Activated CD8-positive, alpha-beta T cell treated with anti-CD3 and anti-CD28 coated beads for 36 hours (primary cell): ENCODE measurements at regions not wholly inside any gene's neighbourhood (a gene's known extent, or its start where the extent isn't known, plus 50 kb on each side); places are given as distances from the start of the nearest gene placed in this dataset.

ENCODE experiments used
- ATAC-seq: fragments of 200-7000 bp; cut with Tn5 transposase; one replicate; pipeline ENCODE4 v1.10.0; 2021; ENCODE audit warnings: mild to moderate bottlenecking, moderate library complexity
- CTCF ChIA-PET: fragments of 350-600 bp; sonication (Branson Sonifier 250); formaldehyde crosslinking; loops from one replicate; lab custom pipeline; 2021; ENCODE audit warnings: antibody characterized with exemption; lab: Charles Lee
- POLR2A ChIA-PET: fragments of 350-600 bp; sonication (Branson Sonifier 250); formaldehyde crosslinking; loops from one replicate; lab custom pipeline; 2021; ENCODE audit warnings: antibody characterized with exemption; lab: Charles Lee
- DNase-seq: peaks from one replicate; pipeline ENCODE4 v3.0.0-alpha.2; 2020
- H3K27ac Mint-ChIP-seq: one replicate; pipeline ENCODE4 v1.8.0; 2021; ENCODE audit warnings: mild to moderate bottlenecking, mixed read lengths
- H3K27me3 Mint-ChIP-seq: one replicate; pipeline ENCODE4 v1.8.0; 2021; ENCODE audit warnings: mixed read lengths
- H3K36me3 Mint-ChIP-seq: one replicate; pipeline ENCODE4 v1.8.0; 2021; ENCODE audit warnings: low read depth, mixed read lengths
- H3K4me1 Mint-ChIP-seq: one replicate; pipeline ENCODE4 v1.8.0; 2021; ENCODE audit warnings: low read depth, mixed read lengths
- H3K4me3 Mint-ChIP-seq: one replicate; pipeline ENCODE4 v1.8.0; 2021; ENCODE audit warnings: mild to moderate bottlenecking, moderate library complexity, mixed read lengths
- H3K9me3 Mint-ChIP-seq: one replicate; pipeline ENCODE4 v1.8.0; 2021; ENCODE audit warnings: mixed read lengths
- intact Hi-C: fragments of 100-400 bp; cut with micrococcal nuclease; formaldehyde crosslinking; loops from one replicate; pipeline ENCODE4 v1.10.0; 2022
- TF ChIP-seq, protein P1 (sequence below): fragments of 200-600 bp; IDR thresholded peaks from one replicate; pipeline ENCODE4 v1.8.0; 2022; ENCODE audit warnings: antibody characterized with exemption, mild to moderate bottlenecking

- ChIA-PET CTCF (no interaction called here), POLR2A (no interaction called here)
- TF ChIP-seq, protein P1, sequence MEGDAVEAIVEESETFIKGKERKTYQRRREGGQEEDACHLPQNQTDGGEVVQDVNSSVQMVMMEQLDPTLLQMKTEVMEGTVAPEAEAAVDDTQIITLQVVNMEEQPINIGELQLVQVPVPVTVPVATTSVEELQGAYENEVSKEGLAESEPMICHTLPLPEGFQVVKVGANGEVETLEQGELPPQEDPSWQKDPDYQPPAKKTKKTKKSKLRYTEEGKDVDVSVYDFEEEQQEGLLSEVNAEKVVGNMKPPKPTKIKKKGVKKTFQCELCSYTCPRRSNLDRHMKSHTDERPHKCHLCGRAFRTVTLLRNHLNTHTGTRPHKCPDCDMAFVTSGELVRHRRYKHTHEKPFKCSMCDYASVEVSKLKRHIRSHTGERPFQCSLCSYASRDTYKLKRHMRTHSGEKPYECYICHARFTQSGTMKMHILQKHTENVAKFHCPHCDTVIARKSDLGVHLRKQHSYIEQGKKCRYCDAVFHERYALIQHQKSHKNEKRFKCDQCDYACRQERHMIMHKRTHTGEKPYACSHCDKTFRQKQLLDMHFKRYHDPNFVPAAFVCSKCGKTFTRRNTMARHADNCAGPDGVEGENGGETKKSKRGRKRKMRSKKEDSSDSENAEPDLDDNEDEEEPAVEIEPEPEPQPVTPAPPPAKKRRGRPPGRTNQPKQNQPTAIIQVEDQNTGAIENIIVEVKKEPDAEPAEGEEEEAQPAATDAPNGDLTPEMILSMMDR: no peak
- intact Hi-C loops: no loop called here
- no peaks in the 10 kb centered on the region for H3K36me3 Mint-ChIP-seq
- DNase-seq (no peak), ATAC-seq (no peak)
- H3K27me3 Mint-ChIP-seq: no peaks in the 10 kb centered on the region
- H3K4me1 Mint-ChIP-seq: no peaks in the 10 kb centered on the region
- no peak overlapping the region for H3K27ac Mint-ChIP-seq
- H3K9me3 Mint-ChIP-seq: peaks cover 6% of the 10 kb centered on the region
- H3K4me3 Mint-ChIP-seq: no peak overlapping the region
Observed at GRCh38 chr4:33013282-33013681, 2293.1 kb downstream of the PCDH7 start.

DNA sequence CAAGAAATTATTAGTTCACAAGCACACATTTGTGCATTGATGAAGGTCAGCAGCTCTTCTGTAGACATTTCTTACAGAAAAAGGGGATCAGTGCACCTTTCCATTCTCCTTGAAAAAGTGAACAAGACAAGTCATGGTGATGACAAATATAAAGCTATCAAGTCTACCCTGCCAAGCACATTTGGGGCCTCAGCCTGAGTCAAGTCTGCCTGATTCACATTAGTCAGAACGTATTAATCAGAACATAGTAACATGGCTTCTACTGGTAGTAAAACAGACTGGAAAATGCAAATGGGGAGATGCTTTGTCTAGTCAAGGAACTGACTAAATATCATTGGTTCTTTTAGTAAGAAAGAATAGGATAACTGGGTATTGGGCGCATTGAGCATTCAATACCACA lies 2305.1 kb downstream of the PCDH7 start:
- intact Hi-C loops: no loop called here
- Mint-ChIP-seq H3K36me3 (no peaks in the 10 kb centered on the region), H3K27ac (no peak overlapping the region), H3K4me3 (no peak overlapping the region), H3K9me3 (peaks cover 2% of the 10 kb centered on the region), H3K27me3 (no peaks in the 10 kb centered on the region), H3K4me1 (no peaks in the 10 kb centered on the region)
- CTCF ChIA-PET: no interaction called here
- DNase-seq (no peak), ATAC-seq (no peak)
- TF ChIP-seq, protein P1: no peak
- POLR2A ChIA-PET: no interaction called here

DNA sequence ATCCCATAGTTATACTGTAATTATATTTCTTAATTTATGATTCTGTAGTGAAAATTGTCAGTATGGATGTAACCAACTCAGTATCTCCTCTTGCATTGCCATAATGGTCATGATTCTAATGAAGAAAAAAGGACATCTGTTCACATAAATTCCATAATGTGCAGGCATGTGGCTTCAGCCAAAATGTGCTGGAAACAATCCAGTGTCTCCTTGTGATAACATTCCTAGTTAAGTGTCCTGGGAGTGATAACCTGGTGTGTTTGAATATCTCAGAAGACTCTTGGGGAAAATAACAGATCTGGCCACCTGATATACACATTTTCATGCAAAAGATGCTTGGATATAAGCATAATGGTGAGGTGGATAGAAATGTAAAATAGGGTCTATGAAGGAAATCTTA lies 2309.8 kb downstream of the PCDH7 start:
- CTCF ChIA-PET: no interaction called here
- Mint-ChIP-seq H3K4me3 (no peak overlapping the region), H3K27ac (no peak overlapping the region), H3K4me1 (no peaks in the 10 kb centered on the region), H3K9me3 (peaks cover 2% of the 10 kb centered on the region), H3K36me3 (no peaks in the 10 kb centered on the region), H3K27me3 (no peaks in the 10 kb centered on the region)
- TF ChIP-seq, protein P1: no peak
- POLR2A ChIA-PET: no interaction called here
- ATAC-seq: no peak
- no peak for DNase-seq
- intact Hi-C loops: no loop called here

DNA sequence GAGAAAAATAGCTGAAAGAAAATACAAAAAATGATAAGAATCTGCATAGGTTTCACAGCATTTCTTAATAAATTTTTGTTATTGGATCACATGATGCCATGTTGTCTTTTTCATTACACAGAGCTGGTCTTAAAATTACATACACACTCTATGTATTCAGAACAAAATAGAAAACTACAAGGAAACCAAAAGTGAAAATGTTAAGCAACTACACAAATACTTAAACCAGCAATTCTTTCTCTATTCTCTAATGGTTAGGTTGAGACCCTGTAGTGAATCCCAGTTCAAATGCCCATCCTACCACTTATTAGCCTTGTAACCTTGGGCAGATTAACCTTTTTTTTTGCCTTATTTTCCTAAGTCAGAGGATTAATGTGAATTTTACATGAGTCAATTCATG lies 2311.2 kb downstream of the PCDH7 start:
- TF ChIP-seq, protein P1: no peak
- intact Hi-C loops: no loop called here
- Mint-ChIP-seq H3K4me3 (no peak overlapping the region), H3K27me3 (no peaks in the 10 kb centered on the region), H3K9me3 (peaks cover 2% of the 10 kb centered on the region), H3K4me1 (no peaks in the 10 kb centered on the region), H3K27ac (no peak overlapping the region), H3K36me3 (no peaks in the 10 kb centered on the region)
- ATAC-seq: no peak
- POLR2A ChIA-PET: no interaction called here
- CTCF ChIA-PET: no interaction called here
- DNase-seq: no peak

DNA sequence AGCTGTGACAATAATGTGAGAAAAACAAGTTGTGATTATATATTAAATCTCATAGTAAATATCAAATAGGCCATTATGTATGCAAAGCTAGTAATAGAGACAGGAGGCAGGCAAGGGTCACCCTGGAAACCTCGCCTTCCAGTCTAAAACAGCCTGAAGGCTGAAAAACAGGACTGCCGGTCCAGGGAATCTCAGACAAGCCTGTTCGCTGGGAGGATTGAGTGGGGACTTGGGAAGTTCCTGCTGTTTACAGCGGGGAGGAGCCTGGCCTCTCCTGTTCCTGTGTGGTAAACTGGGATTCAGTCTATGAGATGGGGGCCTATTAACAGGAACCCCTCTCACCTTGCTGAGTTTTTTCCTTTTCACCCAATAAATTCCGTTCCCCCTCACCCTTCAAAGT lies 2317.3 kb downstream of the PCDH7 start:
- TF ChIP-seq, protein P1: no peak
- CTCF ChIA-PET: no interaction called here
- intact Hi-C loops: no loop called here
- no peaks in the 10 kb centered on the region for H3K4me1 Mint-ChIP-seq
- DNase-seq: no peak
- no peaks in the 10 kb centered on the region for H3K36me3 Mint-ChIP-seq
- POLR2A ChIA-PET: no interaction called here
- no peak overlapping the region for H3K27ac Mint-ChIP-seq
- H3K9me3 Mint-ChIP-seq: peaks cover 6% of the 10 kb centered on the region
- no peak for ATAC-seq
- no peak overlapping the region for H3K4me3 Mint-ChIP-seq
- H3K27me3 Mint-ChIP-seq: no peaks in the 10 kb centered on the region
